ENCODE measurements at regions not wholly inside any gene's neighbourhood (a gene's known extent, or its start where the extent isn't known, plus 50 kb on each side); places are given as distances from the start of the nearest gene placed in this dataset.

DNA sequence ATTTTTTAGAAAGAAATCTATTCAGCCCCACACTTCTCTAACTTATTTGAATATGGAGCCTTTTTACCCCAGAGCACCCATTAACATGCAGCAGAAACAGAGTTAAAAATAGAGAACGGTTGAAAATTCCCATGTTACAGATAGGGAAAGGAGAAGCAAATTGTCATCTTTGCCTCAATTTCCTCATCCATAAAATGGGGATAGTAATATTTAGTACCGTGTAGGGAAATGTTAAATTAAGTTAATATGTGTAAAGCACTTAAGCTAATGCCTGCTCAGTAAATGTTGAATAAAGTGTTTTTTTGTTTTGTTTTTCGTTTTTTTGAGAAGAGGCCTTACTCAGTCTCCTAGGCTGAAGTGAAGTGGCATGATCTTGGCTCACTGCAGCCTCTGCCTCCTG is 50.3 kb downstream of the NAV1 start:
- H3K9ac ChIP-seq (ENCODE audit: extremely low read depth, low read length, poor library complexity, severe bottlenecking), result no peak overlapping the region
- Mint-ChIP-seq H3K9me3 (no peaks in the 10 kb centered on the region), H3K27ac (no peak overlapping the region), H3K4me3 (no peak overlapping the region), H3K4me1 (peaks cover 9% of the 10 kb centered on the region), H3K27me3 (ENCODE audit: insufficient read depth) (no peaks in the 10 kb centered on the region), H3K36me3 (ENCODE audit: low read depth) (peaks cover 4% of the 10 kb centered on the region)
- no peak overlapping the region for H3K27ac ChIP-seq (ENCODE audit: low read depth, low read length)
- H3K9me3 ChIP-seq (ENCODE audit: control insufficient read depth, low read length), result no peaks in the 10 kb centered on the region
- TF ChIP-seq, protein P1, sequence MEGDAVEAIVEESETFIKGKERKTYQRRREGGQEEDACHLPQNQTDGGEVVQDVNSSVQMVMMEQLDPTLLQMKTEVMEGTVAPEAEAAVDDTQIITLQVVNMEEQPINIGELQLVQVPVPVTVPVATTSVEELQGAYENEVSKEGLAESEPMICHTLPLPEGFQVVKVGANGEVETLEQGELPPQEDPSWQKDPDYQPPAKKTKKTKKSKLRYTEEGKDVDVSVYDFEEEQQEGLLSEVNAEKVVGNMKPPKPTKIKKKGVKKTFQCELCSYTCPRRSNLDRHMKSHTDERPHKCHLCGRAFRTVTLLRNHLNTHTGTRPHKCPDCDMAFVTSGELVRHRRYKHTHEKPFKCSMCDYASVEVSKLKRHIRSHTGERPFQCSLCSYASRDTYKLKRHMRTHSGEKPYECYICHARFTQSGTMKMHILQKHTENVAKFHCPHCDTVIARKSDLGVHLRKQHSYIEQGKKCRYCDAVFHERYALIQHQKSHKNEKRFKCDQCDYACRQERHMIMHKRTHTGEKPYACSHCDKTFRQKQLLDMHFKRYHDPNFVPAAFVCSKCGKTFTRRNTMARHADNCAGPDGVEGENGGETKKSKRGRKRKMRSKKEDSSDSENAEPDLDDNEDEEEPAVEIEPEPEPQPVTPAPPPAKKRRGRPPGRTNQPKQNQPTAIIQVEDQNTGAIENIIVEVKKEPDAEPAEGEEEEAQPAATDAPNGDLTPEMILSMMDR (conservative IDR thresholded peaks at IDR 0.05), result no peak
- no peaks in the 10 kb centered on the region for H3K4me1 ChIP-seq (ENCODE audit: control insufficient read depth, insufficient read depth, low read length)
- 84 to 100% methylated on average over 2 to 3 of the region's 3 CpGs for WGBS, 2 experiments (ENCODE audit: insufficient coverage in 1 of 2, insufficient read length in 1 of 2)
- no peaks in the 10 kb centered on the region for H3K36me3 ChIP-seq (ENCODE audit: control insufficient read depth, insufficient read depth, low read length)
- H3K27me3 ChIP-seq (ENCODE audit: control insufficient read depth, insufficient read depth, low read length, poor library complexity, severe bottlenecking), result no peaks in the 10 kb centered on the region
- no peak for DNase-seq
- no peak overlapping the region for H3K4me3 ChIP-seq (ENCODE audit: low read length)

DNA sequence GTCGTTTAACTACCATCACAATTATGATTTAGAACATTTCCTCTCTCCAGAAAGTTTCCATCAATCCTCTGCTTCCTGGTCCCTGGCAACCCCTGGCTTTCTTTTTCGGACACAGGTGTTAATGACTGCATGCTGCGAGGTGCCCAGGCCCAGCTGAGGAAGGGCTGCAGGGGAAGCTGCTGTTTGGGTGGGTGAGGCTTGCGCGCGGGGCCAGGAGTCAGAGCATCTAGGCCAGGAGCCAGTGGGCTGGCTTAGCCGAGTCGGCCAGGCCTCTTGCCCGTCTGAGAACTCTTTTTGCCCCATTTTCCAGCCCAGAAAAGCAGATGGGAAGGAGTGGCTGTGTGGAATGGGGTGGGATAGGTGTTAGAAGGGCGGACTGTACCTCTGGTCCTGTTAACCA is 51.5 kb downstream of the NAV1 start:
- peaks cover 9% of the 10 kb centered on the region for H3K4me1 Mint-ChIP-seq
- no peak overlapping the region for H3K4me3 ChIP-seq (ENCODE audit: low read length)
- no peak overlapping the region for H3K4me3 Mint-ChIP-seq
- no peak overlapping the region for H3K27ac Mint-ChIP-seq
- H3K9ac ChIP-seq (ENCODE audit: extremely low read depth, low read length, poor library complexity, severe bottlenecking), result no peak overlapping the region
- H3K36me3 ChIP-seq (ENCODE audit: control insufficient read depth, insufficient read depth, low read length), result no peaks in the 10 kb centered on the region
- no peaks in the 10 kb centered on the region for H3K4me1 ChIP-seq (ENCODE audit: control insufficient read depth, insufficient read depth, low read length)
- 88% methylated on average over 7 to 10 of the region's 10 CpGs for WGBS, 2 experiments (ENCODE audit: insufficient coverage in 1 of 2, insufficient read length in 1 of 2)
- no peaks in the 10 kb centered on the region for H3K9me3 Mint-ChIP-seq
- H3K9me3 ChIP-seq (ENCODE audit: control insufficient read depth, low read length), result no peaks in the 10 kb centered on the region
- H3K27ac ChIP-seq (ENCODE audit: low read depth, low read length), result no peak overlapping the region
- no peak for DNase-seq
- TF ChIP-seq, protein P1 (conservative IDR thresholded peaks at IDR 0.05), result no peak
- H3K36me3 Mint-ChIP-seq (ENCODE audit: low read depth), result peaks cover 4% of the 10 kb centered on the region
- H3K27me3 ChIP-seq (ENCODE audit: control insufficient read depth, insufficient read depth, low read length, poor library complexity, severe bottlenecking), result no peaks in the 10 kb centered on the region
- H3K27me3 Mint-ChIP-seq (ENCODE audit: insufficient read depth), result no peaks in the 10 kb centered on the region

DNA sequence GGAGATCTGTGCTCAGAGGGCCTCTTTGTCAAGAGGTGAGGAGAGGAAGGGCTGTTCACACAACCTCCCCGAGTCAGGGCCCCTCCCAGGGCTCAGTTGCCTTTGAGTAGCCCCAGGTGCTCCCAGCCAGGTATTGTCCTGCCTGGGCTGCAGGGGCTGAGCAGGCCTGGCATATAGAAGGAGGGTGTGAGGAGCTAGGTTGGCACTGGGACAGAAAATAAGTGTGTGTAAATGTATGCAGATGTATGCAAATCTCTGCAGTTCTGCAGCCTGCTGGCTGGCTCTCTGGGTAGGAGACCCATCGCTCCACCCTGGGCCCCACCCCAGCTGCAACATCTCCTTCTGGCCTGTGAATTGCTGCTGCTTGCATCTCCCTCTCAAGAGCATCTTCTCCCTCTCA is 52.4 kb downstream of the NAV1 start:
- H3K27me3 ChIP-seq (ENCODE audit: control insufficient read depth, insufficient read depth, low read length, poor library complexity, severe bottlenecking), result no peaks in the 10 kb centered on the region
- Mint-ChIP-seq H3K4me3 (no peak overlapping the region), H3K27me3 (ENCODE audit: insufficient read depth) (no peaks in the 10 kb centered on the region), H3K36me3 (ENCODE audit: low read depth) (peaks cover 4% of the 10 kb centered on the region), H3K27ac (no peak overlapping the region), H3K9me3 (no peaks in the 10 kb centered on the region), H3K4me1 (peaks cover 9% of the 10 kb centered on the region)
- H3K27ac ChIP-seq (ENCODE audit: low read depth, low read length), result no peak overlapping the region
- no peaks in the 10 kb centered on the region for H3K9me3 ChIP-seq (ENCODE audit: control insufficient read depth, low read length)
- H3K4me3 ChIP-seq (ENCODE audit: low read length), result no peak overlapping the region
- no peak overlapping the region for H3K9ac ChIP-seq (ENCODE audit: extremely low read depth, low read length, poor library complexity, severe bottlenecking)
- H3K4me1 ChIP-seq (ENCODE audit: control insufficient read depth, insufficient read depth, low read length), result no peaks in the 10 kb centered on the region
- TF ChIP-seq, protein P1 (conservative IDR thresholded peaks at IDR 0.05), result no peak
- no peaks in the 10 kb centered on the region for H3K36me3 ChIP-seq (ENCODE audit: control insufficient read depth, insufficient read depth, low read length)
- peak; percentile 72 for DNase-seq
- WGBS, 2 experiments (ENCODE audit: insufficient coverage in 1 of 2, insufficient read length in 1 of 2), result 79% methylated on average over 2 of the region's 2 CpGs; no CpG with 5 or more reads in 1 of the 2 experiments
